ENCODE measurements at regions not wholly inside any gene's neighbourhood (a gene's known extent, or its start where the extent isn't known, plus 50 kb on each side); places are given as distances from the start of the nearest gene placed in this dataset.
"Not testable (repeated sequence)": the region's sequence is repeated elsewhere in the genome, so short reads cannot be mapped to it uniquely, and the experiment has no call there.

DNA sequence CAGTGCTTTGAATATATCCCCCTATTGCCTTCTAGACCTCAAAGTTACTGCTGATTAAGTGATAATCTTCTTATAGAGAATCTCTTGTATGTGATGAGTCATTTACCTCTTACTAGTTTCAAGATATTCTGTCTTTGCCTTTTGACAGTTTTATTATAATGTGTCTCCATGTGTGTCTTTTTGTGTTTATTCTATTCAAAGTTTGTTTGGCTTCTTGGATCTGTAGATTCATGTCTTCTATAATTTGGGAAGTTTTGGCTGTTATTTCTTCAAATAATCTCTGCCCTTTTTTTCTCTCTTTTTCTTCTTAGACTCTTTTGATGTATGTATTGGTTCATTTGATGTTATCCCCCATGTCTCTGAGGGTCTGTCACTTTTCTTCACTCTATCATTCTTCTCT is 915.7 kb upstream of the GRIA3 start:
- TF ChIP-seq CTCF (IDR thresholded peaks at IDR 0.05) = no peak
- no peak for TF ChIP-seq POLR2A (IDR thresholded peaks at IDR 0.05)
- Histone ChIP-seq H3K4me1 (no peaks in the 10 kb centered on the region), H3K27ac (no peak overlapping the region), H3K4me3 (no peak overlapping the region), H3K27me3 (no peaks in the 10 kb centered on the region), H3K9me3 (no peaks in the 10 kb centered on the region), H3K36me3 (no peaks in the 10 kb centered on the region)
- intact Hi-C loops (cut with DNase I; ENCODE audit: low total_unique reads) = no loop called here
- DNase-seq = no peak

- no peak for TF ChIP-seq CTCF (IDR thresholded peaks at IDR 0.05)
- no peak for TF ChIP-seq POLR2A (IDR thresholded peaks at IDR 0.05)
- Histone ChIP-seq H3K4me1 (no peaks in the 10 kb centered on the region), H3K9me3 (no peaks in the 10 kb centered on the region), H3K27ac (no peak overlapping the region), H3K27me3 (no peaks in the 10 kb centered on the region), H3K4me3 (no peak overlapping the region), H3K36me3 (no peaks in the 10 kb centered on the region)
- no peak for DNase-seq
- intact Hi-C loops (cut with DNase I; ENCODE audit: low total_unique reads) = no loop called here
Measured at GRCh38 chrX:122269243-122269781, 914.8 kb upstream of the GRIA3 start.

GRCh38 chrX:122270809-122271494 is 913.1 kb upstream of the GRIA3 start:
- H3K4me1 ChIP-seq = no peaks in the 10 kb centered on the region
- TF ChIP-seq POLR2A (IDR thresholded peaks at IDR 0.05) = no peak
- H3K36me3 ChIP-seq = no peaks in the 10 kb centered on the region
- no peak overlapping the region for H3K27ac ChIP-seq
- no peak overlapping the region for H3K4me3 ChIP-seq
- no peaks in the 10 kb centered on the region for H3K9me3 ChIP-seq
- no peaks in the 10 kb centered on the region for H3K27me3 ChIP-seq
- no peak for DNase-seq
- intact Hi-C loops (cut with DNase I; ENCODE audit: low total_unique reads) = no loop called here

- Histone ChIP-seq H3K4me3 (no peak overlapping the region), H3K4me1 (no peaks in the 10 kb centered on the region), H3K9me3 (no peaks in the 10 kb centered on the region), H3K27me3 (no peaks in the 10 kb centered on the region), H3K27ac (no peak overlapping the region), H3K36me3 (no peaks in the 10 kb centered on the region)
- no peak for DNase-seq
- intact Hi-C loops (cut with DNase I; ENCODE audit: low total_unique reads) = no loop called here
- no peak for TF ChIP-seq CTCF (IDR thresholded peaks at IDR 0.05)
- no peak for TF ChIP-seq POLR2A (IDR thresholded peaks at IDR 0.05)
Measured at GRCh38 chrX:122272011-122272410, 912.1 kb upstream of the GRIA3 start.

GRCh38 chrX:122279746-122280145 is 904.3 kb upstream of the GRIA3 start:
- no peak overlapping the region for H3K27ac ChIP-seq
- DNase-seq = no peak
- no peaks in the 10 kb centered on the region for H3K9me3 ChIP-seq
- H3K36me3 ChIP-seq = no peaks in the 10 kb centered on the region
- H3K27me3 ChIP-seq = no peaks in the 10 kb centered on the region
- no peak overlapping the region for H3K4me3 ChIP-seq
- intact Hi-C loops (cut with DNase I; ENCODE audit: low total_unique reads) = no loop called here
- TF ChIP-seq POLR2A (IDR thresholded peaks at IDR 0.05) = no peak
- TF ChIP-seq CTCF (IDR thresholded peaks at IDR 0.05) = no peak
- no peaks in the 10 kb centered on the region for H3K4me1 ChIP-seq

DNA sequence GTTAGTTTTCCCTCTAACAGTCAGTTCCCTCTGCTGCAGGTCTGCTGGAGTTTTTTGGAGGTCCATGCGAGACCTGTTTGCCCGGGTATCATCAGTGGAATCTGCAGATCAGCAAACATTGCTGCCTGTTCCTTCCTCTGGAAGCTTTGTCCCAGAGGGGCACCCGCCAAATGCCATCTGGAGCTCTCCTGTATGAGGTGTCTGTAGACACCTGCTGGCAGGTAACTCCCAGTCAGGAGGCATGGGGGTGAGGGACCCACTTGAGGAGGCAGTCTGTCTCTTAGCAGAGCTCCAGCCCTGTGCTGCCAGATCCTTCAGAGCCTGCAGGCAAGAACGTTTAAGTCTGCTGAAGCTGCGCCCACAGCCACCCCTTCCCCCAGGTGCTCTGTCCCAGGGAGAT is 884.3 kb upstream of the GRIA3 start:
- H3K27me3 ChIP-seq; intact Hi-C loops (cut with DNase I; ENCODE audit: low total_unique reads); DNase-seq; H3K4me3 ChIP-seq; H3K9me3 ChIP-seq; H3K36me3 ChIP-seq; H3K27ac ChIP-seq; H3K4me1 ChIP-seq: not testable (repeated sequence)
